D721Med (cell line): ENCODE measurements at regions not wholly inside any gene's neighbourhood (a gene's known extent, or its start where the extent isn't known, plus 50 kb on each side); places are given as distances from the start of the nearest gene placed in this dataset.

Experiments used
- DNase-seq: peaks from one replicate; pipeline ENCODE4 v3.0.0; 2011; ENCODE audit warnings: low spot score; ENCODE audit not compliant: insufficient read length
- FAIRE-seq: peaks from 2 replicates; lab custom pipeline; 2011; peaks lifted over from hg19 to GRCh38; lab: Jason Lieb, UNC
- TF ChIP-seq, protein P1 (sequence below): IDR thresholded peaks from 2 replicates; pipeline ENCODE4 v1.5.1; 2012; ENCODE audit warnings: mild to moderate bottlenecking, control low read depth; ENCODE audit not compliant: insufficient read depth; ENCODE audit errors: missing control alignments

DNA sequence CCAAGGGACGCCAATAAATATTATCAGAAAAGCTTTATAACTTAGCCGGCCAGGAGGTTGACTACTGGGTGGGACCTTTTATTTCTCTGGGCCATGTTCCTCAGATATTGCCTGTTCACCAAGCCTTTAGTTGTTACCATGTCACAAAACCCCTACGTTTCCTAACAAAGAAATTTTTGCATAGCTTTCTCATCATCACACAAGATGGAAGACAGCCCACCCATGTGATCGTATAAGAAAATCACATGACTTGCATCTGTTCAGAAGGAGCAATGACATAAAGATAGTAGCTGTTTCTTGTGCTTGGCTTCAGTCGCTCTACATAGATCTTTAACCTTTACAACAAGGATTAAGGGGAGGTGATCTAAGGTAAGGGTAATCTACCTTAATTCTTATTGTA is 88.9 kb upstream of the NGF start:
- TF ChIP-seq, protein P1, sequence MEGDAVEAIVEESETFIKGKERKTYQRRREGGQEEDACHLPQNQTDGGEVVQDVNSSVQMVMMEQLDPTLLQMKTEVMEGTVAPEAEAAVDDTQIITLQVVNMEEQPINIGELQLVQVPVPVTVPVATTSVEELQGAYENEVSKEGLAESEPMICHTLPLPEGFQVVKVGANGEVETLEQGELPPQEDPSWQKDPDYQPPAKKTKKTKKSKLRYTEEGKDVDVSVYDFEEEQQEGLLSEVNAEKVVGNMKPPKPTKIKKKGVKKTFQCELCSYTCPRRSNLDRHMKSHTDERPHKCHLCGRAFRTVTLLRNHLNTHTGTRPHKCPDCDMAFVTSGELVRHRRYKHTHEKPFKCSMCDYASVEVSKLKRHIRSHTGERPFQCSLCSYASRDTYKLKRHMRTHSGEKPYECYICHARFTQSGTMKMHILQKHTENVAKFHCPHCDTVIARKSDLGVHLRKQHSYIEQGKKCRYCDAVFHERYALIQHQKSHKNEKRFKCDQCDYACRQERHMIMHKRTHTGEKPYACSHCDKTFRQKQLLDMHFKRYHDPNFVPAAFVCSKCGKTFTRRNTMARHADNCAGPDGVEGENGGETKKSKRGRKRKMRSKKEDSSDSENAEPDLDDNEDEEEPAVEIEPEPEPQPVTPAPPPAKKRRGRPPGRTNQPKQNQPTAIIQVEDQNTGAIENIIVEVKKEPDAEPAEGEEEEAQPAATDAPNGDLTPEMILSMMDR: no peak
- no peak for DNase-seq
- FAIRE-seq: no peak

GRCh38 chr1:115426231-115426771 is 88.3 kb upstream of the NGF start:
- FAIRE-seq (no peak), DNase-seq (no peak)
- TF ChIP-seq, protein P1: no peak

DNA sequence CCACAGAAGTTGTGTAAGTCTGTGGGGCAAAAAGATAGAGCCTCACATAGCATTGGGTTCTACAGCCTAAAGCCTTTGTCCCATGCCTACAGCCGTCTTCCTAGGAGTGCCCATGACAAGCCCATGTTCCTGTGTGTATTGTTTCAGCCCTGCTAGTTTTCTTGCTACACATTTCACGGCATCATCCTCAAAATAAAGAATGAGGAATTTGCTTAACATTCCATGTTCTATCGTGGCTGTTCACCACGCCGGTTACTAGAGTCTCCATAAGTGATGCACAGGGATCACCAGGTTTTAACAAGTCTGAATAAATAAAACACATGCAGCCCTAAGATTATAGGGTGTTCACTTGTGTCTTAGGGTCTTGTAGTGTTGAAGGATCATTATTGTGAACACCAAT is 87.4 kb upstream of the NGF start:
- FAIRE-seq: no peak

DNA sequence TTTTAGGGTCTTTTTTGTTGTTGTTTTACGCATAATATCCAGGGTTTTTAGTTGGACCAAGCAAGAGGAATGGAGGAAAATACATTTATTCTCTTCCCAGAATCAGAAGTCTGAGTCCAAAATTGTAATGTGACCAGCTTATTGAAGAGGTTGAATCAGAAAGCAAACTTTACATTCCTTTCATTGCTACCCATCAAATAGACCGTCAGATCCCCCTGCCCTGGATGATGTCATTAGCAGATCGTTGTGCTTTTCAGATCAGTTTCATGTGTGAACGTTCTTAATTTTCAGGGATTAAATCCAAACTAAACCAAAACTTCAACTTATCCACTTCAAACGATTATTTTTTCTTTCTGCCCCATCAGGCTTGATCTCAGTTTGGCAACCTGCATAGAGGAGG is 85.7 kb upstream of the NGF start:
- FAIRE-seq (no peak), DNase-seq (no peak)
- TF ChIP-seq, protein P1: no peak

More for the DNA sequence above, 87.4 kb upstream of the NGF start:
- no peak for DNase-seq
- TF ChIP-seq, protein P1: no peak

DNA sequence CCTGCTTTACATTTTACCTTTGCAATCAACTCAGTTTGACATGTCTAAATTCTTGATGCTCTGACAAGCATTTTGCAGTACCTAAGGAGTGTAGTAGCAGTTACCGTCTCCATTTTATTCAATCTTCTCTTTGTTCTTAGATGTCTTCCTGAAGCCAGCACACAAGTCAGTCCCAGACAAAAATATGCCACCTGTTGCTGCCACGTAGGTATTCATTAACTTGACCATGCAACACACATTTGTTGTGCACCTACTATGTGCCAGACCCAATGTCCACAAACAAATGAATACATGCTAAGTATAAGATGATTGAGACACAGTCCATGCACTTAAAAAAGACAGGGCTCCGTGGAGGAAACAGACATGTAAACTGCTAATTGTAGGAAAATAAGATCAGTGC is 81.5 kb upstream of the NGF start:
- DNase-seq (no peak), FAIRE-seq (no peak)
- TF ChIP-seq, protein P1: no peak

DNA sequence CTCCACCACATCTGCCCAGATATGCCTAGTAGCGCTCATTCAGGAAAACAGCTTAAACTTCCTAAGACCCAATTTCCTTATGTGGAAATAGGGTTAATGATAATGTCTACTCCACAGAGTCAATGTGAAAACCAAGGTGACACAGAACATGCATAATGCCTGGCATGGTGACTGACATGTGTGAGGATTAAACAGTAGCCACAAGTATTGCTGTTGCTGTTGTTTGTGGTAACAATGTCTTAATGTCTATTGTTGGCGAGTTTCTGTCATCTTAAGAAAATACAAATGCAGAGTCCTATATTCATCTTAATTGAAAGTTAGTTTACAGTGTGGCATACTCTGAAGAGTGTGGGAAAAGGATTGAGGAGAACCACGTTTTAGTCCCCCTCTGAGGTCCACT is 75.6 kb upstream of the NGF start:
- DNase-seq (no peak), FAIRE-seq (no peak)
- TF ChIP-seq, protein P1: no peak

DNA sequence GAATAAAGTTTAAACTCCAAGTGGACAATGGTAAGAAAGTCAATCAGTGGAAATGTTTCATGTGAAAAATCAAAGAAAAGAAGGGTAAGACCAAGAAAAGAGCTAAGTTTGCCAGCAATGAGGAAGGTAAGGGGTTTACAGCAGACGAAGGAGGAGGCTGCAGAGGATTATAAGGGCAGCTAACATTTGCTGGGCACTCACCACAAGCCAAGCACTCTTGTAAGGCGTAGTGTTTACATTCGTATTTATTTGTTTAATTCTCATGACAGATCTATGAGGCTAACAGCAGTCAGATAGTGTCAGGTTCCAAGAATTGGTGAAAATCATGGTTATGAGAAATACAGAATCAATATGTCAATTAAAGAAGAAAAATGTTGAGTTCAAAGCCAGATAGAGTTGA is 75.2 kb upstream of the NGF start:
- TF ChIP-seq, protein P1: no peak
- no peak for FAIRE-seq
- DNase-seq: no peak
